Erythroblast (primary cell): ENCODE measurements at regions not wholly inside any gene's neighbourhood (a gene's known extent, or its start where the extent isn't known, plus 50 kb on each side); places are given as distances from the start of the nearest gene placed in this dataset.

ENCODE experiments used
- GATA1 ChIP-seq: IDR thresholded peaks from 2 replicates; pipeline ENCODE4 v1.6.1; 2011; ENCODE audit warnings: low read depth, mild to moderate bottlenecking, control low read depth, low read length, moderate library complexity
- POLR2A ChIP-seq: IDR thresholded peaks from 2 replicates; pipeline ENCODE4 v1.6.1; 2011; ENCODE audit warnings: mild to moderate bottlenecking, low read length

- TF ChIP-seq POLR2A (no peak), GATA1 (no peak)
Observed at GRCh38 chr4:3358656-3359055, 65.8 kb downstream of the RGS12 start.
